GM21381 (cell line): ENCODE measurements at regions not wholly inside any gene's neighbourhood (a gene's known extent, or its start where the extent isn't known, plus 50 kb on each side); places are given as distances from the start of the nearest gene placed in this dataset.

Source experiments
- ATAC-seq: cut with Tn5 transposase; IDR thresholded peaks from one replicate; pipeline ENCODE4 v1.9.1; 2021; ENCODE audit warnings: mild to moderate bottlenecking, moderate library complexity; ENCODE audit not compliant: unreplicated experiment

- ATAC-seq: no peak
These were observed 131.1 kb upstream of the COL21A1 start for GRCh38 chr6:56378507-56378906.

- no peak for ATAC-seq
These were observed 129.9 kb upstream of the COL21A1 start for GRCh38 chr6:56377295-56377694.

GRCh38 chr6:56375806-56376205, 128.4 kb upstream of the COL21A1 start:
- no peak for ATAC-seq

GRCh38 chr6:56374841-56375369, 127.5 kb upstream of the COL21A1 start:
- no peak for ATAC-seq

- no peak for ATAC-seq
These were observed 125.1 kb upstream of the COL21A1 start for GRCh38 chr6:56372406-56372995.

- ATAC-seq: peak; percentile 80
These were observed 123.3 kb upstream of the COL21A1 start for GRCh38 chr6:56370561-56371211.

- ATAC-seq: no peak
These were observed 122.8 kb upstream of the COL21A1 start for GRCh38 chr6:56370127-56370540.

GRCh38 chr6:56368491-56368890, 121.1 kb upstream of the COL21A1 start:
- no peak for ATAC-seq

GRCh38 chr6:56366141-56366852, 118.9 kb upstream of the COL21A1 start:
- ATAC-seq: no peak

GRCh38 chr6:56364827-56365339, 117.5 kb upstream of the COL21A1 start:
- no peak for ATAC-seq

GRCh38 chr6:56364431-56364826, 117.0 kb upstream of the COL21A1 start:
- no peak for ATAC-seq

GRCh38 chr6:56363796-56364430, 116.5 kb upstream of the COL21A1 start:
- no peak for ATAC-seq

GRCh38 chr6:56361812-56362211, 114.4 kb upstream of the COL21A1 start:
- no peak for ATAC-seq

GRCh38 chr6:56359201-56359899, 112.0 kb upstream of the COL21A1 start:
- ATAC-seq: peak; percentile 86

GRCh38 chr6:56357616-56358373, 110.4 kb upstream of the COL21A1 start:
- no peak for ATAC-seq

- no peak for ATAC-seq
These were observed 109.0 kb upstream of the COL21A1 start for GRCh38 chr6:56356426-56356825.

- no peak for ATAC-seq
These were observed 106.5 kb upstream of the COL21A1 start for GRCh38 chr6:56353860-56354259.

GRCh38 chr6:56350628-56351260, 103.4 kb upstream of the COL21A1 start:
- no peak for ATAC-seq

- no peak for ATAC-seq
These were observed 101.8 kb upstream of the COL21A1 start for GRCh38 chr6:56349194-56349593.
